Choroid plexus epithelial cell (primary cell): ENCODE measurements at regions not wholly inside any gene's neighbourhood (a gene's known extent, or its start where the extent isn't known, plus 50 kb on each side); places are given as distances from the start of the nearest gene placed in this dataset.

Experiments used
- DNase-seq: peaks from one replicate; pipeline ENCODE4 v3.0.0-alpha.2; 2010; ENCODE audit warnings: low read depth
- H3K4me3 ChIP-seq: 2 replicates; pipeline ENCODE4 v1.5.1; 2011; ENCODE audit warnings: low read depth, mild to moderate bottlenecking, control low read depth, low read length, moderate library complexity
- CTCF ChIP-seq: conservative IDR thresholded peaks from 2 replicates; pipeline ENCODE4 v1.5.1; 2011; ENCODE audit warnings: low read depth, mild to moderate bottlenecking, control low read depth, inconsistent platforms, low read length, moderate library complexity

DNA sequence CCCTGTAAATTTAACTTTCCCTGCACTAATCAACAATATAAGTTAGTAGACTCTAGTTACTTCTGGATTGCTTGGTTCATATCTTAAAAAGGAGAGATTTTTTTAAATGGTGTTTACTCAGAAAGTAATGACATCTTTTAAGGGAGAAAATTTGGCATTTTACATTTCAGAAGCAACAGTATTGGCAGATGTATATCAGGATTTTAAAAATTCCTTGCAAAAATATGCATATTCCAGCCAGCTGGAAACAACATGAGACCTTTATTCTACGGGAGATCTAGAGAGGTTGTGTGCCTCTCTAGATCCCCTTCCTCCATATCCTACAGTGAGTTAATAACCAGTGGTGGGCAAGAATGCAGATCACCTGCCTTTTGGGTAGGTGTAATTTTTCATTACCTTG, 848.2 kb downstream of the USP25 start:
- TF ChIP-seq CTCF: no peak
- H3K4me3 ChIP-seq: no peak overlapping the region
- no peak for DNase-seq

DNA sequence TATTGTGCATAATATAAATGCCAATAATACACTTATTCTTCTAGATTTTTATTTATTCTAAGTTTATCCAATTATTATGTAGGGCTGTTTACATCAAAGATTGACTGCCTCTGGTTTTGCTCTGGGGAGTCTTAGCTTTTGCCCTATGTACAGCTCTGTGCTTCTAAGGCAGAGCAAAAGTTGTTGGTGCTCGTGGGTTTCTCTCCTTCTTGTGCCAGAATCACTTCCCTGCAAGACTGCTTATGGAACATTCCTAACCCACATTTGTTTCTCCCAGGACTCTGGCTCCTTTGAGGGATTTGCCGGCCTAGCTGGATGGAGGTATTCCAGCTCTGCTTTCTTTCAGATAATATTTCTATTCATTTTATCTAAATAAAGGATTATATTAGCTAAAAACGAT, 849.1 kb downstream of the USP25 start:
- H3K4me3 ChIP-seq: no peak overlapping the region
- no peak for TF ChIP-seq CTCF
- DNase-seq: peak; percentile 36

- TF ChIP-seq CTCF: no peak
- H3K4me3 ChIP-seq: no peak overlapping the region
- DNase-seq: peak; percentile 90
Measured at GRCh38 chr21:16579538-16579937, 849.8 kb downstream of the USP25 start.

- DNase-seq: no peak
- no peak for TF ChIP-seq CTCF
- no peak overlapping the region for H3K4me3 ChIP-seq
Measured at GRCh38 chr21:16580661-16581060, 850.9 kb downstream of the USP25 start.

- no peak for TF ChIP-seq CTCF
- H3K4me3 ChIP-seq: no peak overlapping the region
- DNase-seq: no peak
Measured at GRCh38 chr21:16583556-16583955, 853.8 kb downstream of the USP25 start.

GRCh38 chr21:16584756-16585155, 855.0 kb downstream of the USP25 start:
- TF ChIP-seq CTCF: no peak
- no peak overlapping the region for H3K4me3 ChIP-seq
- DNase-seq: no peak

GRCh38 chr21:16585896-16586295, 856.1 kb downstream of the USP25 start:
- DNase-seq: no peak
- no peak overlapping the region for H3K4me3 ChIP-seq
- no peak for TF ChIP-seq CTCF
